K562 (cell line): ENCODE measurements at regions not wholly inside any gene's neighbourhood (a gene's known extent, or its start where the extent isn't known, plus 50 kb on each side); places are given as distances from the start of the nearest gene placed in this dataset.

Experiments used
- E4F1 ChIP-seq: fragments of 250-450 bp; sonication (Bioruptor Pico); IDR thresholded peaks from 2 replicates; pipeline ENCODE4 v1.5.0; 2021; ENCODE audit warnings: mild to moderate bottlenecking, borderline replicate concordance
- MTA3 ChIP-seq: fragments of 450-650 bp; formaldehyde crosslinking; IDR thresholded peaks from 2 replicates; pipeline ENCODE4 v1.6.1; 2017; ENCODE audit warnings: mild to moderate bottlenecking, borderline replicate concordance
- RBM25 ChIP-seq: fragments of 200-400 bp; formaldehyde crosslinking; IDR thresholded peaks from 2 replicates; pipeline ENCODE4 v1.6.1; 2018; ENCODE audit warnings: low read length, low read depth, moderate library complexity; ENCODE audit not compliant: severe bottlenecking
- TCF7L2 ChIP-seq: fragments of 150-350 bp; IDR thresholded peaks from 2 replicates; pipeline ENCODE4 v1.6.1; 2016; ENCODE audit warnings: low read depth, mild to moderate bottlenecking, low read length, moderate library complexity
- ZBTB1 ChIP-seq: sonication (generic); formaldehyde crosslinking; IDR thresholded peaks from 2 replicates; pipeline ENCODE4 v1.8.1; 2023; ENCODE audit warnings: missing genetic modification reagents, low read depth, mild to moderate bottlenecking, borderline replicate concordance
- ZFP30 ChIP-seq: fragments of 250-450 bp; sonication (Bioruptor Pico); IDR thresholded peaks from 2 replicates; pipeline ENCODE4 v1.8.0; 2022; ENCODE audit warnings: moderate library complexity, mild to moderate bottlenecking, inconsistent platforms, borderline replicate concordance
- ZFP36 ChIP-seq: fragments of 150-350 bp; IDR thresholded peaks from 2 replicates; pipeline ENCODE4 v1.6.1; 2018; ENCODE audit warnings: low read length, low read depth; ENCODE audit not compliant: partially characterized antibody
- ZNF280A ChIP-seq: fragments of 450-650 bp; IDR thresholded peaks from 2 replicates; pipeline ENCODE4 v1.6.1; 2018; ENCODE audit warnings: mild to moderate bottlenecking, low read depth; ENCODE audit not compliant: partially characterized antibody
- ZNF311 ChIP-seq: fragments of 250-450 bp; sonication (Bioruptor Pico); IDR thresholded peaks from 2 replicates; pipeline ENCODE4 v1.4.0; 2020; ENCODE audit warnings: mild to moderate bottlenecking, moderate library complexity
- ZNF75A ChIP-seq: fragments of 450-650 bp; formaldehyde crosslinking; IDR thresholded peaks from 2 replicates; pipeline ENCODE4 v1.4.0; 2020; ENCODE audit warnings: mild to moderate bottlenecking

DNA sequence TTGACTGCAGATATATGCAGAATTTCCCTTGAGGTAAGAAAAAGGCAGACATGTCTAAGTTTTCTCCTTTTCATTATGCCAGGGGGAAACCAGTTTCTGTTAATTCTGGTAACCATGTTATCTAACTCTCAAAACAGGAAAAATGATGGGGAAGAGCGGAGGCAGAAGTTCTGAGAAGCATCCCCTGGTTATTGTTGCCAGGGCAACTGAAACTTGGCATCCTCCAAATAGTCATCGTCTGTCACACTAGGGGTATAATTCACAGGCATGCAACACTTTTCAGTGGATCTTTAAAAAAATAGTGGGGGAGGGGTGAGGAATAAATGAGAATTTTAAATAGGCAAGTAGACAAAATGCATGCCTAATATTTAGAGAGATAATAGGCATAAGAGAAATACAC is 715.3 kb upstream of the CXADR start (continued):
- TF ChIP-seq ZNF280A (no peak), ZBTB1 (CRISPR knock-in tag) (no peak), RBM25 (no peak), TCF7L2 (no peak), MTA3 (no peak), ZFP30 (no peak), ZNF311 (CRISPR knock-in tag) (no peak), ZFP36 (no peak), ZNF75A (CRISPR knock-in tag) (no peak), E4F1 (CRISPR knock-in tag) (no peak)
